ENCODE measurements at regions not wholly inside any gene's neighbourhood (a gene's known extent, or its start where the extent isn't known, plus 50 kb on each side); places are given as distances from the start of the nearest gene placed in this dataset.
A peak's percentile ranks its signal among the peaks of the same experiment; 100 is the strongest.

- peak; percentile 27 for TF ChIP-seq E2F4 (IDR thresholded peaks at IDR 0.05; ENCODE audit: low read depth, low read length)
- peak; percentile 86 for TF ChIP-seq RELB (IDR thresholded peaks at IDR 0.05; ENCODE audit: low read depth)
- no peak for TF ChIP-seq GABPA (IDR thresholded peaks at IDR 0.05; ENCODE audit: low read depth)
- TF ChIP-seq NFXL1 (IDR thresholded peaks at IDR 0.05; ENCODE audit: borderline replicate concordance), result no peak
- TF ChIP-seq MLLT1 (IDR thresholded peaks at IDR 0.05), result peak; percentile 96
- TF ChIP-seq ATF2 (IDR thresholded peaks at IDR 0.05; ENCODE audit: low read length), result peak; percentile 35
- peak; percentile 94 for TF ChIP-seq ZNF207 (IDR thresholded peaks at IDR 0.05; ENCODE audit: borderline replicate concordance)
- TF ChIP-seq ZSCAN29 (IDR thresholded peaks at IDR 0.05), result peak; percentile 63; the same call in 1 of the 2 replicates
- no peak for TF ChIP-seq SREBF2 (IDR thresholded peaks at IDR 0.05; ENCODE audit: low read length)
- no peak for TF ChIP-seq RBBP5 (conservative IDR thresholded peaks at IDR 0.05)
- no peak for TF ChIP-seq KAT2A (conservative IDR thresholded peaks at IDR 0.05; ENCODE audit: control insufficient read depth, low read depth, low read length)
- peak; percentile 61 for TF ChIP-seq RAD21 (IDR thresholded peaks at IDR 0.05; ENCODE audit: insufficient read depth, low read depth, low read length)
- peak; percentile 44 for TF ChIP-seq RUNX3 (IDR thresholded peaks at IDR 0.05; ENCODE audit: low read length)
- TF ChIP-seq PKNOX1 (IDR thresholded peaks at IDR 0.05), result peak; percentile 77
- peak; percentile 35 for TF ChIP-seq BCL3 (IDR thresholded peaks at IDR 0.05; ENCODE audit: borderline replicate concordance, insufficient read depth, low read depth, low read length, poor library complexity, severe bottlenecking)
- 0 out of 2 replicates have a peak, but pooled peaks have one; percentile 22 for TF ChIP-seq HDGF (IDR thresholded peaks at IDR 0.05)
- TF ChIP-seq REST (IDR thresholded peaks at IDR 0.05; ENCODE audit: low read depth, low read length), result no peak
Measured at GRCh38 chr15:92809064-92809879, 90.9 kb upstream of the CHD2 start (continued).
